Adrenal gland (tissue), 9 donors: ENCODE measurements at regions not wholly inside any gene's neighbourhood (a gene's known extent, or its start where the extent isn't known, plus 50 kb on each side); places are given as distances from the start of the nearest gene placed in this dataset.

Source experiments
- DNase-seq, 7 donors: peaks; one replicate each; pipeline ENCODE4 v3.0.0-alpha.2; 2019 to 2020
- H3K27ac ChIP-seq, 5 donors: fragments of 200-600 bp; sonication (generic) in 4 of 5; 1 replicate in 3 of 5; 2 replicates in 2 of 5; pipeline versions ENCODE4 v1.5.1 to v1.8.0; 2016 to 2020; ENCODE audit warnings: mild to moderate bottlenecking in 1 of 5
- H3K27me3 ChIP-seq: fragments of 200-600 bp; 2 replicates; pipeline ENCODE4 v1.8.0; 2021
- H3K36me3 ChIP-seq, 2 donors: fragments of 200-600 bp; replicated peaks in 1 of 2; 1 replicate in 1 of 2; 2 replicates in 1 of 2; pipeline versions ENCODE4 v1.5.1 to v1.8.0; 2018 to 2022
- H3K4me1 ChIP-seq, 2 donors: fragments of 200-600 bp; replicated peaks in 1 of 2; 1 replicate in 1 of 2; 2 replicates in 1 of 2; pipeline versions ENCODE4 v1.5.1 to v1.8.0; 2018 to 2021
- H3K4me3 ChIP-seq, 4 donors: fragments of 200-600 bp; sonication (generic) in 3 of 4; one replicate each; pipeline ENCODE4 v1.5.1; 2016 to 2018
- H3K9me3 ChIP-seq, 3 donors: fragments of 200-600 bp; sonication (generic) in 1 of 3; replicated peaks in 1 of 3; 1 replicate in 2 of 3; 2 replicates in 1 of 3; pipeline versions ENCODE4 v1.5.1 to v1.8.0; 2016 to 2021
- POLR2A ChIP-seq, 2 donors: fragments of 450-650 bp; IDR thresholded peaks; one replicate each; pipeline ENCODE4 v1.6.1; 2017; ENCODE audit warnings: antibody characterized with exemption in 2 of 2, mild to moderate bottlenecking in 2 of 2, moderate library complexity in 1 of 2
- WGBS, 4 donors: extraction: QIAGEN DNeasy Blood & Tissue Kit in 2 of 4; methylation state at CpG; one replicate each; pipeline versions ENCODE4 v1.1.5 to v1.1.7; 2013 to 2017; 5-methylcytosine and 5-hydroxymethylcytosine counted together
- intact Hi-C, 2 donors: fragments of 100-400 bp; cut with DNase I; formaldehyde crosslinking; loops; one replicate each; pipeline versions ENCODE4 v1.14.1 to v1.15.0; 2022 to 2023
- TF ChIP-seq, protein P1 (sequence below), 6 experiments: fragments of 450-650 bp in 4 of 6; fragments of 200-600 bp in 2 of 6; sonication (generic) in 1 of 6; IDR thresholded peaks; 1 replicate in 5 of 6; 2 replicates in 1 of 6; pipeline versions ENCODE4 v1.5.1 to v1.8.0; 2016 to 2021; ENCODE audit warnings: antibody characterized with exemption in 6 of 6, mild to moderate bottlenecking in 2 of 6, moderate library complexity in 1 of 6
- donor health status: healthy with polysubstance abuse.
- donor health status: Bipolar disorder and iron deficiency.
- donor health status: DM: yes; HTN: yes; CAD: no.
- donor health status: DM: no; HTN: no; CAD: no.
- donor health status: DM: no; HTN: no; CAD: no.

GRCh38 chrY:12421788-12422124, 279.3 kb upstream of the USP9Y start:
- H3K27ac ChIP-seq: no peak overlapping the region
- no peak for TF ChIP-seq POLR2A (IDR thresholded peaks at IDR 0.05)
- TF ChIP-seq, protein P1, sequence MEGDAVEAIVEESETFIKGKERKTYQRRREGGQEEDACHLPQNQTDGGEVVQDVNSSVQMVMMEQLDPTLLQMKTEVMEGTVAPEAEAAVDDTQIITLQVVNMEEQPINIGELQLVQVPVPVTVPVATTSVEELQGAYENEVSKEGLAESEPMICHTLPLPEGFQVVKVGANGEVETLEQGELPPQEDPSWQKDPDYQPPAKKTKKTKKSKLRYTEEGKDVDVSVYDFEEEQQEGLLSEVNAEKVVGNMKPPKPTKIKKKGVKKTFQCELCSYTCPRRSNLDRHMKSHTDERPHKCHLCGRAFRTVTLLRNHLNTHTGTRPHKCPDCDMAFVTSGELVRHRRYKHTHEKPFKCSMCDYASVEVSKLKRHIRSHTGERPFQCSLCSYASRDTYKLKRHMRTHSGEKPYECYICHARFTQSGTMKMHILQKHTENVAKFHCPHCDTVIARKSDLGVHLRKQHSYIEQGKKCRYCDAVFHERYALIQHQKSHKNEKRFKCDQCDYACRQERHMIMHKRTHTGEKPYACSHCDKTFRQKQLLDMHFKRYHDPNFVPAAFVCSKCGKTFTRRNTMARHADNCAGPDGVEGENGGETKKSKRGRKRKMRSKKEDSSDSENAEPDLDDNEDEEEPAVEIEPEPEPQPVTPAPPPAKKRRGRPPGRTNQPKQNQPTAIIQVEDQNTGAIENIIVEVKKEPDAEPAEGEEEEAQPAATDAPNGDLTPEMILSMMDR (IDR thresholded peaks at IDR 0.05): no peak
- no peaks in the 10 kb centered on the region for H3K27me3 ChIP-seq
- WGBS, 4 donors: 21 to 34% methylated on average over 10 to 18 of the region's 18 CpGs; no CpG with 5 or more reads in 2 of the 4 donors
- H3K4me3 ChIP-seq: no peak overlapping the region
- intact Hi-C loops: no loop called here
- no peaks in the 10 kb centered on the region for H3K9me3 ChIP-seq
- H3K36me3 ChIP-seq: no peaks in the 10 kb centered on the region
- DNase-seq: no peak
- no peaks in the 10 kb centered on the region for H3K4me1 ChIP-seq

DNA sequence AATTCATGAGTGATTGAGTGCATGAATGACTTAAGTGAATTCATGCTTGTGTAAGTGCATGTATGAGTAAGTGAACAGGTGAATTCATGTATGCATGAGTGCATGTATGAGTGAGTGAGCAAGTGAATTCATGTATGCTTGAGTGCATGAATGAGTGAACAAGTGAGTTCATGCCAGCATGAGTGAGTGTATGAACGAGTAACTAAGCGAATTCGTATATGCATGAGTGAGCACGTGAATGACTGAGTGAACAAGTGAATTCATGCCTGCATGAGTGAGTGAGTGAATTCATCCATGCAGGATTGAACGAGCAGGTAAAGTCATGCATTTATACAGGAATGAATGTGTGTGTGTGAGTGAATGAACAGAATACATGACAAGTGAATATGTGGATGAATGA, 278.5 kb upstream of the USP9Y start:
- intact Hi-C loops: no loop called here
- 85 to 87% methylated on average over 5 of the region's 5 CpGs; no CpG with 5 or more reads in 2 of the 4 donors for WGBS, 4 donors
- Histone ChIP-seq H3K9me3 (no peaks in the 10 kb centered on the region), H3K36me3 (no peaks in the 10 kb centered on the region), H3K4me1 (no peaks in the 10 kb centered on the region), H3K4me3 (no peak overlapping the region), H3K27ac (no peak overlapping the region), H3K27me3 (no peaks in the 10 kb centered on the region)
- TF ChIP-seq POLR2A (IDR thresholded peaks at IDR 0.05): no peak
- TF ChIP-seq, protein P1 (IDR thresholded peaks at IDR 0.05): no peak
- DNase-seq: no peak

GRCh38 chrY:12423416-12424252, 277.4 kb upstream of the USP9Y start:
- WGBS, 4 donors: 83 to 88% methylated on average over 4 to 6 of the region's 6 CpGs; no CpG with 5 or more reads in 2 of the 4 donors

GRCh38 chrY:12425506-12425905, 275.5 kb upstream of the USP9Y start:
- H3K9me3 ChIP-seq: no peaks in the 10 kb centered on the region
- 37 to 41% methylated on average over 4 to 6 of the region's 6 CpGs; no CpG with 5 or more reads in 2 of the 4 donors for WGBS, 4 donors
- no peak for DNase-seq
- H3K36me3 ChIP-seq: no peaks in the 10 kb centered on the region
- no peak overlapping the region for H3K4me3 ChIP-seq
- H3K27me3 ChIP-seq: no peaks in the 10 kb centered on the region
- TF ChIP-seq POLR2A (IDR thresholded peaks at IDR 0.05): no peak
- TF ChIP-seq, protein P1 (IDR thresholded peaks at IDR 0.05): no peak
- H3K4me1 ChIP-seq: no peaks in the 10 kb centered on the region
- H3K27ac ChIP-seq: no peak overlapping the region
- intact Hi-C loops: no loop called here

More at GRCh38 chrY:12423416-12424252, 277.4 kb upstream of the USP9Y start:
- no peaks in the 10 kb centered on the region for H3K27me3 ChIP-seq
- intact Hi-C loops: no loop called here
- H3K36me3 ChIP-seq: no peaks in the 10 kb centered on the region
- no peaks in the 10 kb centered on the region for H3K4me1 ChIP-seq
- H3K9me3 ChIP-seq: no peaks in the 10 kb centered on the region
- no peak for TF ChIP-seq POLR2A (IDR thresholded peaks at IDR 0.05)
- TF ChIP-seq, protein P1 (IDR thresholded peaks at IDR 0.05): no peak
- DNase-seq: no peak
- no peak overlapping the region for H3K27ac ChIP-seq
- H3K4me3 ChIP-seq: no peak overlapping the region
